IMR-90 (cell line): ENCODE measurements at regions not wholly inside any gene's neighbourhood (a gene's known extent, or its start where the extent isn't known, plus 50 kb on each side); places are given as distances from the start of the nearest gene placed in this dataset.

ENCODE experiments used
- ATAC-seq: fragments of 200-7000 bp; cut with Tn5 transposase; 2 replicates; pipeline ENCODE4 v1.9.1; 2020; ENCODE audit warnings: low read depth, mild to moderate bottlenecking, moderate library complexity
- BruUV-seq: library from RNA; stranded (reverse); fragments of 400-500 nt; replicated peaks from 2 replicates; lab custom pipeline; 2021; lab: Mats Ljungman, UMichigan
- CTCF ChIA-PET: fragments of 300-600 bp; formaldehyde crosslinking; extraction: SDS; loops from one replicate; lab custom pipeline; 2021; ENCODE audit warnings: antibody characterized with exemption; lab: Yijun Ruan, JAX
- POLR2A ChIA-PET: fragments of 300-600 bp; sonication (Branson Sonifier 250); formaldehyde crosslinking; loops from one replicate; lab custom pipeline; 2022; ENCODE audit warnings: antibody characterized with exemption; ENCODE audit not compliant: unreplicated experiment; lab: Charles Lee
- DNase-seq: peaks from one replicate; pipeline ENCODE4 v3.0.0; 2013
- H2AFZ ChIP-seq: replicated peaks from 2 replicates; pipeline ENCODE3; 2013; ENCODE audit warnings: low read length, mild to moderate bottlenecking; ENCODE audit not compliant: poor library complexity
- H2AK5ac ChIP-seq: 2 replicates; pipeline ENCODE4 v1.6.1; 2013; ENCODE audit warnings: low read depth, low read length, inconsistent platforms
- H2AK9ac ChIP-seq: replicated peaks from 2 replicates; pipeline ENCODE3; 2013; ENCODE audit warnings: mild to moderate bottlenecking, low read depth, low read length, moderate library complexity; ENCODE audit not compliant: poor library complexity
- H2BK120ac ChIP-seq: 2 replicates; pipeline ENCODE4 v1.6.1; 2013; ENCODE audit warnings: low read depth, low read length, inconsistent platforms
- H2BK15ac ChIP-seq: 3 replicates; pipeline ENCODE4 v1.6.1; 2013; ENCODE audit warnings: low read depth, low read length, inconsistent platforms
- H2BK20ac ChIP-seq: 2 replicates; pipeline ENCODE4 v1.6.1; 2013; ENCODE audit warnings: low read depth, mild to moderate bottlenecking, inconsistent platforms, low read length, moderate library complexity
- H2BK5ac ChIP-seq: 2 replicates; pipeline ENCODE4 v1.6.1; 2013; ENCODE audit warnings: mild to moderate bottlenecking, low read depth, low read length, inconsistent platforms; ENCODE audit not compliant: poor library complexity, severe bottlenecking
- H3K14ac ChIP-seq: replicated peaks from 2 replicates; pipeline ENCODE4 v1.6.1; 2013; ENCODE audit warnings: low read depth, low read length, inconsistent platforms
- H3K18ac ChIP-seq: 2 replicates; pipeline ENCODE4 v1.6.1; 2013; ENCODE audit warnings: low read depth, low read length, control low read depth
- H3K23ac ChIP-seq: 2 replicates; pipeline ENCODE4 v1.6.1; 2013; ENCODE audit warnings: low read depth, low read length, inconsistent platforms
- H3K27ac ChIP-seq: 2 replicates; pipeline ENCODE4 v1.5.1; 2013; ENCODE audit warnings: mild to moderate bottlenecking, control low read depth, low read length; ENCODE audit not compliant: insufficient read depth
- H3K27me3 ChIP-seq: 2 replicates; pipeline ENCODE4 v1.6.1; 2013; ENCODE audit warnings: low read length; ENCODE audit not compliant: control insufficient read depth, insufficient read depth
- H3K36me3 ChIP-seq: 2 replicates; pipeline ENCODE4 v1.6.1; 2013; ENCODE audit warnings: low read length, mixed read lengths; ENCODE audit not compliant: control insufficient read depth, insufficient read depth
- H3K4ac ChIP-seq: 2 replicates; pipeline ENCODE4 v1.6.1; 2013; ENCODE audit warnings: low read depth, low read length, inconsistent platforms
- H3K4me1 ChIP-seq: 2 replicates; pipeline ENCODE4 v1.6.1; 2013; ENCODE audit warnings: low read length, mixed read lengths; ENCODE audit not compliant: control insufficient read depth, insufficient read depth
- H3K4me2 ChIP-seq: 2 replicates; pipeline ENCODE4 v1.6.1; 2013; ENCODE audit warnings: low read depth, mild to moderate bottlenecking, control low read depth, low read length, moderate library complexity
- H3K4me3 ChIP-seq: 2 replicates; pipeline ENCODE4 v1.5.1; 2013; ENCODE audit warnings: low read depth, mild to moderate bottlenecking, control low read depth, low read length, moderate library complexity; ENCODE audit not compliant: insufficient read depth
- H3K56ac ChIP-seq: 2 replicates; pipeline ENCODE4 v1.6.1; 2013; ENCODE audit warnings: low read length, inconsistent platforms; ENCODE audit not compliant: insufficient read depth; ENCODE audit errors: extremely low read depth
- H3K79me1 ChIP-seq, 2 experiments: 2 replicates each; pipeline ENCODE4 v1.6.1; 2013; ENCODE audit warnings: low read length in 2 of 2, inconsistent platforms in 1 of 2, low read depth in 1 of 2
- H3K9ac ChIP-seq: 2 replicates; pipeline ENCODE4 v1.6.1; 2013; ENCODE audit warnings: low read depth, low read length, control low read depth
- H3K9me1 ChIP-seq: 2 replicates; pipeline ENCODE4 v1.6.1; 2013; ENCODE audit warnings: low read length, inconsistent platforms; ENCODE audit not compliant: insufficient read depth
- H3K9me3 ChIP-seq: 2 replicates; pipeline ENCODE4 v1.6.1; 2013; ENCODE audit warnings: low read length; ENCODE audit not compliant: control insufficient read depth, insufficient read depth
- H4K20me1 ChIP-seq: 2 replicates; pipeline ENCODE4 v1.6.1; 2013; ENCODE audit warnings: low read length, inconsistent platforms; ENCODE audit not compliant: insufficient read depth
- H4K5ac ChIP-seq: 2 replicates; pipeline ENCODE4 v1.6.1; 2013; ENCODE audit warnings: mild to moderate bottlenecking, low read depth, low read length, control low read depth
- H4K8ac ChIP-seq, 2 experiments: 2 replicates each; pipeline ENCODE4 v1.6.1; 2013; ENCODE audit warnings: low read depth in 2 of 2, low read length in 2 of 2, control low read depth in 1 of 2, inconsistent platforms in 1 of 2
- H4K91ac ChIP-seq: 2 replicates; pipeline ENCODE4 v1.6.1; 2013; ENCODE audit warnings: low read depth, low read length, inconsistent platforms; ENCODE audit not compliant: insufficient read depth
- CEBPB ChIP-seq: IDR thresholded peaks from 2 replicates; pipeline ENCODE4 v1.6.1; 2012; ENCODE audit warnings: low read depth, low read length, improper control_type of control experiment
- RAD21 ChIP-seq: IDR thresholded peaks from 2 replicates; pipeline ENCODE4 v1.6.1; 2012; ENCODE audit warnings: low read length, improper control_type of control experiment
- RFX5 ChIP-seq: IDR thresholded peaks from 2 replicates; pipeline ENCODE4 v1.8.0; 2012; ENCODE audit warnings: low read depth, mild to moderate bottlenecking, low read length, moderate library complexity
- WGBS, 2 experiments: methylation state at CpG; one replicate each; pipeline versions ENCODE4 v1.1.5 to v1.1.7; 2013; ENCODE audit warnings: missing lambda C conversion rate in 2 of 2; ENCODE audit not compliant: insufficient read length in 1 of 2; ENCODE audit errors: extremely low coverage in 2 of 2; 5-methylcytosine and 5-hydroxymethylcytosine counted together
- dilution Hi-C: fragments of 300-500 bp; cut with HindIII; formaldehyde crosslinking; loops from one replicate; pipeline ENCODE4 v1.14.3; 2018; ENCODE audit warnings: low sequenced_read_pairs; ENCODE audit not compliant: unreplicated experiment
- in situ Hi-C: fragments of 300-500 bp; cut with MboI; formaldehyde crosslinking; loops from 3 replicates; pipeline ENCODE4 v1.14.3; 2019; ENCODE audit warnings: low sequenced_read_pairs, inconsistent platforms, mixed read lengths
- intact Hi-C: fragments of 100-400 bp; cut with micrococcal nuclease; formaldehyde crosslinking; loops from 2 replicates; pipeline ENCODE4 v1.10.0; 2022
- TF ChIP-seq, protein P1 (sequence below): fragments of 150-350 bp; IDR thresholded peaks from 2 replicates; pipeline ENCODE4 v1.6.1; 2017; ENCODE audit warnings: mild to moderate bottlenecking, antibody characterized with exemption, low read length, low read depth

DNA sequence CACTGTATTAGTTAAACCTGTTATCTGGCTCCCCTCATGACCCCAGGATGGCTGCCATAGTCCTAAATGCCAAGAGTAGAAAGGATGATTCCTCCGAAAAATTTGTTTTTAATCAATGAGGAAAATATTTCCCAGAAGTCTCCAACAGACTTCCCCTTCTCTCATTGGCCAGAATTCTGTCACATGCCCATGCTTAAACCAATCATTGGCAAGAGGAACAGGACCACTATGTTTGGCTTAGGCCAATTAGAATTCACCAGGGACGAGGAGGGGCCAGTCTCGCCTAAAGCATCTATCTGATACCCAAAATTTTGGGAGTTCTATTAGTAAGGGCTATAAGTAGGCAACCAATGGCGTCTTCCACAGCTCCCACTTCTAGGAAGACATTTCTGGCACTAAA, 71.2 kb upstream of the IL6 start:
- intact Hi-C loops, result no loop called here
- Histone ChIP-seq H3K18ac (no peak overlapping the region), H3K14ac (no peak overlapping the region), H3K4me3 (no peak overlapping the region), H3K4ac (0 out of 2 replicates have a peak overlapping the region, but pooled peaks have one; percentile 30), H3K9me1 (peaks cover 7% of the 10 kb centered on the region; the same call in 1 of the 2 replicates), H3K4me2 (no peak overlapping the region), H3K23ac (no peak overlapping the region), H2AK5ac (no peak overlapping the region), H2AK9ac (no peak overlapping the region), H3K4me1 (peaks cover 8% of the 10 kb centered on the region; the same call in 1 of the 2 replicates), H3K56ac (no peak overlapping the region), H3K79me1 (no peaks in the 10 kb centered on the region), H3K27me3 (no peaks in the 10 kb centered on the region), H2BK20ac (no peak overlapping the region), H2BK120ac (no peak overlapping the region; the same call in 1 of the 2 replicates), H3K9me3 (no peaks in the 10 kb centered on the region), H4K8ac (no peak overlapping the region), H4K91ac (no peak overlapping the region; the same call in 1 of the 2 replicates), H3K9ac (no peak overlapping the region), H4K20me1 (no peaks in the 10 kb centered on the region), H3K27ac (no peak overlapping the region), H2AFZ (no peak overlapping the region), H2BK5ac (no peak overlapping the region), H4K5ac (no peak overlapping the region), H3K36me3 (no peaks in the 10 kb centered on the region), H2BK15ac (no peak overlapping the region)
- dilution Hi-C loops, result no loop called here
- WGBS, 2 experiments, result no CpG with 5 or more reads among the region's 4 CpGs
- no TSS peak for BruUV-seq
- ChIA-PET CTCF (no interaction called here), POLR2A (no interaction called here)
- DNase-seq, result no peak
- in situ Hi-C loops, result no loop called here
- ATAC-seq, result no peak
- TF ChIP-seq CEBPB, result no peak
- TF ChIP-seq RAD21, result no peak
- no peak for TF ChIP-seq RFX5
- TF ChIP-seq, protein P1, sequence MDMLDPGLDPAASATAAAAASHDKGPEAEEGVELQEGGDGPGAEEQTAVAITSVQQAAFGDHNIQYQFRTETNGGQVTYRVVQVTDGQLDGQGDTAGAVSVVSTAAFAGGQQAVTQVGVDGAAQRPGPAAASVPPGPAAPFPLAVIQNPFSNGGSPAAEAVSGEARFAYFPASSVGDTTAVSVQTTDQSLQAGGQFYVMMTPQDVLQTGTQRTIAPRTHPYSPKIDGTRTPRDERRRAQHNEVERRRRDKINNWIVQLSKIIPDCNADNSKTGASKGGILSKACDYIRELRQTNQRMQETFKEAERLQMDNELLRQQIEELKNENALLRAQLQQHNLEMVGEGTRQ, result peak; percentile 63
